GM18502 (cell line): ENCODE measurements at regions not wholly inside any gene's neighbourhood (a gene's known extent, or its start where the extent isn't known, plus 50 kb on each side); places are given as distances from the start of the nearest gene placed in this dataset.
A peak's percentile ranks its signal among the peaks of the same experiment; 100 is the strongest.
"Not testable (repeated sequence)": the region's sequence is repeated elsewhere in the genome, so short reads cannot be mapped to it uniquely, and the experiment has no call there.

Experiments
- ATAC-seq: cut with Tn5 transposase; IDR thresholded peaks from one replicate; pipeline ENCODE4 v1.9.1; 2021; ENCODE audit warnings: mild to moderate bottlenecking; ENCODE audit not compliant: unreplicated experiment, poor library complexity

DNA sequence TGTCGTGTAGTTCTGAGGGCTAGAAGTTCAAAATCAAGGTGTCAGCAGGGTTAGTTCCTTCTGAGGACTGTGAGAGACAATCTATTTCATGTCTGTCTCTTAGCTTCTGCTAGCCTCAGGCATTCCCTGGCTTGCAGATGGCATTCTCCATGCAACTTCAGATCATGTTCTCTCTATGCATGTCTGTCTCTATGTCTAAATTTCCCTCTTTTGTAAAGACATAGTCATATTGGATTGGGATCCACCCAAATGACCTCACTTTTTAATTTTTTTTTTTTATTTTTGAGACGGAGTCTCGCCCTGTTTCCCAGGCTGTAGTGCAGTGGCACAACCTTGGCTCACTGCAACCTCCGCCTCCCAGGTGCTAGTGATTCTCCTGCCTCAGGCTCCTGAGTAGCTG is 104.6 kb downstream of the RAP2B start:
- no peak for ATAC-seq

DNA sequence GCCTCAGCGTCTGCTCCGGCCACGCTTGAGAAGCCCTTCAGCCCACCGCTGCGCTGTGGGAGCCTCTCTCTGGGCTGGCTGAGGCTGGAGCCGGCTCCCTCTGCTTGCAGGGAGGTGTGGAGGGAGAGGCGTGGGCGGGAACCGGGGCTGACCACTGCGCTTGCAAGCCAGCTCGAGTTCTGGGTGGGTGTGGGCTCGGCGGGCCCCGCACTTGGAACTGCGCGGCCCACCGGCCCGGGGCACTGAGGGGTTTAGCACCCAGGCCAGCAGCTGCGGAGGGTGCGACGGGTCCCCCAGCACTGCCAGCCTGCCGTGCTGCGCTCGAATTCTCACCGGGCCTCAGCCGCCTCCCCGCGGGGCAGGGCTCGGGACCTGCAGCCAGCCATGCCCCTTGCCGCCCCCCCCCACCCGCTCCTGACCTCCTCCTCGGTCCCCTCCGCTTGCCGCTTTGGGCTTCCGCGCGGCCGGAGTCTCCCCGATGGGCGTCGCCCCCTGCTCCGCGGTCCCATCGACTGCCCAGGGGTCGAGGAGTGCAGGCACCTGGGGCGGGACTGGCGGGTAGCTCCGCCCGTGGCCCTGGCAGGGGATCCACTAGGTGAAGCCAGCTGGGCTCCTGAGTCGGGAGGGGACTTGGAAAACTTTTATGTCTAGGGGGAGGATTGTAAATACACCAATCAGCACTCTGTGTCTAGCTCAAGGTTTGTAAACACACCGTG is 106.7 kb downstream of the RAP2B start:
- no peak for ATAC-seq

DNA sequence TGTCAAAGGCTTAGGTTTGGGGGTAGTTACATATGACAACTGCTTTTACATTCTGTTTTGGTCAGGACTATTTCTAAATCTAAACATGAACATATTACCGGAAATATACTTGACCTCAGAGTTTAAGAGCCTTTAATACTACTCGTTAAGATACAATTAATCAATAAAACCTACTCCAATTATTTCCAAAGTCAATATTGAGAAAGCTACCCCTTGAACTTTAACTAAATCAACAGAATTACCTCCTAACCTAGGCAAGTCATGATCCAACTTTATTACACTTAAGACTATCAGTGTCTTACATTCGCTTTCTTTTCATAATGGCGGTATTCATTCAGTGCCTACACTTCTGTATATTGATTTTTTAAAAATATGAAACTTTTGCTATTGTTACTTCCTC is 107.7 kb downstream of the RAP2B start:
- no peak for ATAC-seq

DNA sequence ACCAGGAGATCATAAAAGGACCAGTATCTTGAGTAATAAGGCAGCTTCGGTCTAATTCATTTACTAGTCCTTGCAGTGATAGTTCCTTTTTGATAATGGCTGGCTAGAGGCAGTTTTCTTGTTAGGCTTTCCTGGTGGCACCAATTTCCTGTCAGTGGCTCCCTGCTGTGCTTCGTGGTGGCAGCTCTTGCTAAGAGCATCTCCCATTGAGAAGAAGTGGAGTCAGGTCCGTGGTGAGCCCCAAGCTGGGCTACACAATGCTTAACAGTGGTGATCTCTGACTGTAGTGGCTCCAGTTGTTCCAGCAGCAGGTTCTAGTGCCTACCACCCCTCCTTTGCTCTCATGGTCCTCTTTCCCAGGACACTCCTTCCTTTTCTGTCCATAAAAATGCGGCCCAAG is 111.2 kb downstream of the RAP2B start:
- no peak for ATAC-seq

DNA sequence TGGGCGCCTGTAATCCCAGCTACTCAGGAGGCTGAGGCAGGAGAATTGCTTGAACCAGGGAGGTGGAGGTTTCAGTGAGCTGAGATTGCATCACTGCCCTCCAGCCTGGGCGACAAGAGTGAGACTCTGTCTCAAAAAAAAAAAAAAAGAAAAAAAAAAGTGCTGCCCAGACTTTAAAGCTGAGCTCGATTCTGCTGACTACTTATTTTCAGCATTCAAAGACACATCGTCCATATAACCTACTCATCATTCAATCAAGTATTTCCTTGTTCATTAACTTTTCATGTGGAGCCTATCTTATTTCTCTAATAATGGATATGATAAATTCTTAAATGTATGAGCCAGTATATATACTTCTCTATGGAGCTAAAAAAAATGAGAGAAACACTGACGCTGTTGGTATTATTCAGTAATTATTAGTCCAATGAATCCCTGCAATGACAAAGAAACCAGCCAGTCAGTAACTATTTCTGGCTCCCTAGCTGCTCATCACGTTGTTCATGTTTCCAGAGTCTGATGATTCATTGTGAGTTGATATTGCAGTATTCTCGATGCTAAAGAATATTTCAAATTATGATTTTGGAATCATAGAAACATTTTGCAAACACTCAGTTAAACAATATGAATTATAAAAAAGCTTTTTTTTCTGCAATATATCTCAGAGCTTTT is 111.9 kb downstream of the RAP2B start:
- ATAC-seq: no peak

DNA sequence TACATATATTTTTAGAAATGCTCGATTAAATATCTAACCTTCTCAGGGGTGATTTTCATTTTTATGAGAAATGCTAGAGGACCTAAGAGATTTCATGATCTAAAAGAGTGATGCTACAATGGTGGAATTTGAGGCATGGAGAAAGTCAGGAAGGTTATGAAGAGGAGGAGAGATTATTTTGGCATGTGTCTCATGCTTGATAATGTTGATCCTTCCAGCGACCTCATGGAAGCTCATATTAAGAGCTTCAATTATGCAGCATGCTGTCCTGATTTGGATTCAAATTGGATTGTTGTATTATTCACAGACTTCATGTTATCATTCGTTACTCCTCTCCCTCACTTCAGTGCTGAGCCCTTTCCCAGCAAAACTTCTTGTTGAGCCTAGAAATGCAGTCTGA is 112.5 kb downstream of the RAP2B start:
- ATAC-seq: no peak

DNA sequence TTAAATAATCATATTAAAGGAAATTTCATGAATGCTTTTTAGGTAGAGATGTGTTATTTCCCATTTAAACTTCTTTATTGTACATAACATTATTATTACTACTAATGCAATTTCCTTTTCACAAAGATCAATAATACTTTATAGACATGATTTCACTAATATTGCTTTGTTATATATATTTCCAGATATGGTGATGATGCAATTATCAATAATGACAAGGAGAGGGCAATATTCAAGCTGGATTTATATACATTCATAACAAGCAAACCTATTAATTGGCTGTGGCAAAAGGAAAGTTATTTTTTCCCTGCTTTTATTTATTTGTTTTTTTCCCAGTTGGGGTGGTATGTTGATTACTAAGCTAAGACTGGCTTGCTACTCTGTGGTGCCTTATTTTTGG is 113.5 kb downstream of the RAP2B start:
- ATAC-seq: no peak

DNA sequence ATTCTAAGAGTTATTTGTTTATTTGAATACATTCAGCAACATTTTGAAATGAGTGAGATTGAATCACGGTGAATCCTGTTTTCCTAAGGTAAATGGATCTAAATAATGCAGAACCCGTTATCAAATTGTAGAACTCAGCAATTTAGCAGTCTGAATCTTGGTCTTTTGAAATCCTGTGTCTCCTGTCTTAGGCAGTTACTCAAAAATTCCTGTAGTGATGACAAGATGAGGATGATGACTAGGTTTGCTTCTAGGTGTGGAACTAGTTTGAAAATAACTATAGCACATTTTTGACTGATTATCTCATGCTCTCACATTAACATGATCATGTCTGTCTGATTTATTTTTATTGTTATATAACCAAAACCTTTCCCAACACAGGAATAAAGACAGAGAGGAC is 115.0 kb downstream of the RAP2B start:
- ATAC-seq: no peak

DNA sequence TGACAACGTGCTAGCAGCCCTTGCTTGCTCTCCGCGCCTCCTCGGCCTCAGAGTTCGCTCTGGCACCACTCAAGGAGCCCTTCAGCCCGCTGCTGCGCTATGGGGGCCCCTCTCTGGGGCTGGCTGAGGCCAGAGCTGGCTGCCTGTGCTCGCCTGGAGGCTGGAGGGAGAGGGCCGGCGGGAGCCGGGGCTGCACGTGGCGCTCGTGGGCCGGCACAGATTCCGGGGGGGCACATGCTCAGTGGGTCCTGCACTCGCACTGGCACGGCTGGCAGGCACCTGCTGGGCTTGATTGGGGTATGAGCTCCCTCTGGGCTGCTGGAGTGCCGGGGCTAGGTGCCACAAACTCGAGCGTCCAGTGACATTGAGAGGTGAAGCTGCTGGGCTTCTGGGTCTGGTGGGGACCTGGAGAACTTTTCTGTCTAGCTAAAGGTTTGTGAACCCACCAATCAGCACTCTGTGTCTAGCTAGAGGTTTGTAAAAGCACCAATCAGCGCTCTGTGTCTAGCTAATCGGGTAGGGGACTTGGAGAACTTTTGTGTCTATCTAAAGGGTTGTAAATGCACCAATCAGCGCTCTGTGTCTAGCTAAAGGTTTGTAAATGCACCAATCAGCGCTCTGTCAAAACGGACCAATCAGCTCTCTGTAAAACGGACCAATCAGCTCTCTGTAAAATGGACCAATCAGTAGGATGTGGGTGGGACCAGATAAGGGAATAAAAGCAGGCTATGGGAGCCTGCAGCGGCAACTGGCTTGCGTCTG is 119.4 kb downstream of the RAP2B start:
- not testable (repeated sequence) for ATAC-seq

DNA sequence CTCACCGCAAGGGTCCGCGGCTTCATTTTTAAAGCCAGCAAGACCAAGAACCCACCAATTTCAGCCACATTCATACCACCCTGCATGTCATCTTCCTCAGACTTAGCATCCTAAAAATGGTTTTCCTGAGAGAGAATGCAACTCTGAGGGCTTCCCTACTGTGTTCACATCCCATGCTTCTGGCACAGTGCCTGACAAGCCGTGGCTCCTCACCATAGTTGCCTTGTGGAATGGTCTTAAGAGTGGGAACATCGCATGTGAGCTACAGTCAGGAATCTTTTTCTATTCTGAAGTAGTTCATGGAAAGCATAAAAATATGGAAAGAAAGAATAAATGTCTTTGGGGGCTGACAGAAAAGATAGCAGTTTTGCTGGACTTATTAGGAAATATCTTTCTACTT is 120.3 kb downstream of the RAP2B start:
- ATAC-seq: no peak

DNA sequence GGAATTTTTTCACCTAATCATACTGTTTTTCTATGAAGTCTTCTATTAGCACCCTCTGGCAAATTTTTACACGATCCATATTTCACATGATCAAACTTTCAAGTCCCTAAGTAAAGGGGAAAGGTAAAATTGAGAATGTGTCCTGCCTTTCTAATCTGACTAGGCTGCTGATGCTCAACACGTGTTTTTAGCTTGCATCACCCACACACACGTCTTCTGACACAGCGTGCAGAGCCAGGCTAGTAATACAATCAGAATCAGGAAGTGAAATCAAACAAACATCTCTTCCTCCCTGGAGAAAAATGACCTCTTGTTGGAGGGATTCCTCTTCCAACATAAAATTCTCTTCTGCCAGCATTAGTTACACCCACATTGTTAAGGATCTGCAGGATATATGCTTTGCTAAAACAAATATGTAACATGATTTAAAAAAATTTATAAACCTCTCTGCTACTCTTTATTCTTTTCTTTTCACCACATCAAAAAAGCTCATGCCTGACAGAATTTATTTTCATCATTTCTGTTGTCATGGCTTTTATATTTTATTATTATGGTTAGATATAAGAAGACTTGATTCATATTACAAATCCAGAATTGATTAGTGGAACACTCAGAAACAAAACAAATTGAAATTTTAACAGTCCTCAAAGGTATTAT is 122.4 kb downstream of the RAP2B start:
- ATAC-seq: peak; percentile 81

DNA sequence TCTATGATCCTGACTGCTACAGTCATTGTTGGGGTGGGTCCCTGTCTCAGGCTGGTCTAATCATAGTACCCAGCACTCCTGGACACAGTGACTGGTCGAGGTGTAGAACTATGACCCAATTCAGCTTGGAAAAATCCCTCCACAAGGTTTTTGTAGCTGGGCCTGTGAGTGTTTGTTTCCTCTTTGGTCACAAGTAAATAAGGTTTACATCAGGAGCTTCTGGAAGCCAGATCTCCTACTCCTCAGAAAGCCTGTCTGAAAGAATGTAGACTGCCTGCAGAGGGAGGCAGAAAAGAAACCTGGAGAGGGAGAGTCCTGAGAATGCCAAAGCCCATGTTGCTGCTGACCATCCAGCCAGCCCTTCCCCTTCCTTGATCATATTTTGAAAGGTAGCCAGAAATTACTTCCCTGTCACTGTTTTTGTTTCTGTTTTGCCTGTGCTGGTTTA is 123.2 kb downstream of the RAP2B start:
- ATAC-seq: no peak

DNA sequence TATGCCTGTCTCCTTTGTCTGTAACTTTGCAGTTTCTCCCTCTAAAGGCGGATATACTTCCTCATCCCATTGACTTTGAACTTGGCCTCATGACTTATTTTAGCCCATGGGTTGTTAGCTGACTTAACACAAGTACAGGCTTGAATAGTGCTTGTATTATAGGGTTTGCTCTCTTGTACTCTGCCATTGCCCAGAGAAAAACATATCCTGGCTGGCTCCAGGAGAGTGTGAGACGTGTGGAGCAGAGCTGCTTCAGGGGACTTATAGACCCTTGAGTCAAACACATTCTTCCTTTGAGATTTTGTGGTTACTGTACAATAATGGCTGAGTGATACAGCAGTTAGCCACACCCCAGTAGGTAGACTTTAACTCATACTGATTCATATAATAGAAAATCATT is 124.0 kb downstream of the RAP2B start:
- ATAC-seq: no peak

DNA sequence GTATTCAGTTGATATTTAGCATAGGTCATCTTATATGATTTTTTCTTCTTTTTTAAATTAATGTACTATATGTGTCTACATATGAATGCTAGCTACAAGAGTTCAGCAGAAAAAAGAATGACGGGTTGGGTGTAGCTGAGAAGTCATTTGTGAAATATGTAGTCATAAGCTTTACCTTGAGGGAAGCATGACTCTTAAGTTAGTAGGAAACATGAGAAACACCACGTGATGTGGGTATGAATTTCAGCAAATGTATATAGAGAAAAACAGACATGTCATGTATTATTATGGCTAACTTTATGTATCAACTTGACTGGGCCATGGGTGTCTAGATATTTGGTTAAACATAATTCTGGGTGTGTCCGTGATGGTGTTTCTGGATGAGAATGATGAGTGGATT is 125.0 kb downstream of the RAP2B start:
- no peak for ATAC-seq

DNA sequence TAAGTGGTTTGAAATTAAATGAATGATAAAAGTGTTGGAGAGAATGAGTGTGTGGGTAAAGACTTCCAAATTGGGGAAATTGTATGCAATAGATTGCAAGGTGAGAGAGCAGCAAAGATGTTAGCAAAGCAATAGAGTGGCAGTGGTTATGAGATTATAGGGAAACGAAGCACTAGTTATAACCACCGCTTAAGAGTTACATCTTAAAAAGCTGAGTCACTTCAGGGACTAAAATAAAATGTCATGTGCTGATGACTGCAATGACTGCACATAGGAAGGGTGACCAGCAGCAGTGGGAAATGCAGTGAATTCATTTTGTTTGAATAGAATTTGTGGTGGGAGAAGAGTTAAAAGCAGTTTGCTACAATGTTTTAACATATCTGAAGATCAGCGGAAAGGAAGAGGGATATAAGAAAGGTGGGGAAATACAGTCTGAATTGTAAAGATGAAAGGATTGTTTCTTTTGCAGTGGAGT is 127.3 kb downstream of the RAP2B start:
- ATAC-seq: no peak

DNA sequence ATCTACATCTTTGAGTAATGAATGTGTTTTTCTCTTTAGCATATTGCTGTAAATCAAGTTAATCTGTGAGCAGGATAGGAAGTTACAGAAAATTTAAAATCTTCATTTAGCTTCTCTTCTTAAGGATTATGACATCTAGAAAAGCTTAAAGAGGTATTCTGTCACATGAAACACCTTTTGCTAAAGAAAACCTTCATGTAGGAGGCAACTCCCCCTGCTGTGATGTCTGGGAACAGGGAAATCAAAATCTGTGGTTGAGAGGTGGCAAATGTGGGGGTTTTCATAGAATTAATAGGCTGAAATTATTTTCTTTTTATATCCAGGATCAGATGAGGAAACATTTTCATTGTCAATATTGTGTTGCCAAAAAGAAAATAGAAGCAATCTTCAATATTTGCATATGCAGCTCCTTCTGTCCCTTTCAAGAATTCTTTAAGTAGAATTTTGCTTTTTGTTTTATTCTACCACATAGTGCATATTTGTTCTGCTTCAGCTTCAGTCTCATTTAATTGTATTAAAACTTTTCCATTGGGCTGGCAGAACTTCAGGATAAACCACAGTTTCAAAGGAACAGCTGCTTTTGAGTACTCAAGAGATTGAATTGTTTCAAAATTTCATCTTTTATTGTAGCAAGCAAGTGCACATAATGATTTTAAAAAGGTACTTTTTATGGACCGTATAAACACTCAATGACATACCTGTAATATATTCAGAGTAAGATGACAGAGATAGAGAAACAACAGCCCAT is 128.4 kb downstream of the RAP2B start:
- ATAC-seq: no peak

DNA sequence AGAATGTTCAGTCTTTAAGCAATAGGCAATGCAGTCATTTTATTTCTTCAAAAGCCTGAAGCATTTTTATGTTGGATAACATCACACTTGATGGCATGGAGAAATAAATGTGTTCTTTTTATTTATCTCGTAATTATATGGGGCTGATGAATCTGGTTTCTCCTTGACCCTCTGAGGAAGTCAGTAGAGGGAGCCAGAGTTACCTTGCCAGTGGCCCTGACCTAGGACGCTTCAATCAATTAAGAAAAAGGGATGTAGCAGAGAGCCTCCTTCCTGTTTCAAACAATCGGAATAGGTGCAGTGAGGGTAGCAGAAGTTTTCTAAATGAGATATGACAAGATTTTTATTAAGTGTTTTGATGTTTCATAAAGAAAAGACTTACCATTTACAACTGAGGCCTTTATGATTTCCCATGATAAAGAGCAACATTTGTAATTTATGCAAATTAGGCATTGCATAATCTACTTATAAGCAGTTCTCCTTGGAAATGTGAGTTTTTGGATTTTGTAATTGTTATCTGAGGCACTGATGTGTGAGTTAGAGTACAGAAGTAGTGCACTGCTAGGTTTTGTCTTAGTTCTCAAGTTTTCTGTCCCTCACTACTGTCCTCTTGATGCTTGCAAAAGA is 129.1 kb downstream of the RAP2B start:
- ATAC-seq: peak; percentile 57

DNA sequence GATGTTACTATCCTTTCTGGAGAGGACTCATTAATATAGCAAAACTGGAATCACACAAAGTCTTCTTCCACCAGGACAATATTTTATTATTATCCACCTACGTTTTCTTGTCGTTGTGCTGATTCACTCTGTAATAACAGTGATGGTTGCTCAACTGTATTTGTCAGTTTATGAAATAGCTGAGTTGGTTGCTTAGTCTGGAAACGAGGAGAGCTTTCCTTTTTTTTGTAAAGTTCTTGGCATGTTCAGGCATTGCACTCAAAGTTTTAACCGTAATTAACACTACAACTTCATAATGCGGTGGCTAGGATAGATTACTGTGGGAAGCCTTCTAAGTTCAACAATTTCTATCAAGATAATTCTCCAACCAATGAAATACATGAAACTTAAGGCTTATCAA is 131.2 kb downstream of the RAP2B start:
- no peak for ATAC-seq

DNA sequence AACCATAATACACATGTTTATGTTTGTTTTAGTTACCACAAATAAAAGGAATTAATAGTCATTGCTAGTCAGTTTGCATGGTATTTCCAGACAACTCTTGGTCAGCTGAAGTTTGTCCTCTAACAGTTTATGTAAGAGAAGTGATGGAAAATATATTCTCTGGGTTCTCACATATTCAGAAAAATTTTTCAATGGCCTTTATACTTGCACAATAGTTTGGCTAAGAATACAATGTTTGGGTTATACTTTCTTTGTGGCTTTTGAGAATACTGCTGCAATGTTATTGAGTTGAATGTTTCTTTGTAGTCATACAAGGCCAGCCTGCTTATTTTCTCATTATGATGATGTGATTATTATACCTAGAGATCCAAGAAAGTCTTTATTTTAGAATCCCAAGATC is 133.9 kb downstream of the RAP2B start:
- no peak for ATAC-seq

DNA sequence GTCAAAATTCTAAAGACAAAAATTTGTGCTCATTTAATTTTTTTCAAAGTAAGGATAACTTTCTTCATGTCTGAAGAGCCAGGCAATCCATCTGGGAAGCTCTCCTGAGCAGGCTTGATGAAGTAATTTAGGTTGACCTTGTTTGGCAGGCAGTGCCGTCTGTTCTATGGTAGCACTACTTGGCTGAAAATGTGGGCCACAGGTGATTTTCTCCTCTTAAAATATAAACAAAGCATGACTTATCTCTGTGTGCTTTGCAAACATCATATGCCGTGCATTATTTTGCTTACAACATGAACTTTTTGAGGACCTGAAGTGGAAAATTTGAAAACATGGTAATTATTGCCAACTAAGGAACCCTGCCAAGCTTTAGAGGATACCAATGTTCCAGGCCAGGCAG is 143.2 kb downstream of the RAP2B start:
- ATAC-seq: no peak
